IPS-15b (cell line): ENCODE measurements at regions not wholly inside any gene's neighbourhood (a gene's known extent, or its start where the extent isn't known, plus 50 kb on each side); places are given as distances from the start of the nearest gene placed in this dataset.

Source experiments
- H3K27me3 ChIP-seq: one replicate; pipeline ENCODE4 v1.6.1; 2013; ENCODE audit warnings: low read length; ENCODE audit not compliant: control insufficient read depth, insufficient read depth
- H3K36me3 ChIP-seq: one replicate; pipeline ENCODE4 v1.6.1; 2013; ENCODE audit warnings: low read length; ENCODE audit not compliant: control insufficient read depth, insufficient read depth
- H3K4me1 ChIP-seq: one replicate; pipeline ENCODE4 v1.6.1; 2013; ENCODE audit warnings: mild to moderate bottlenecking, low read length; ENCODE audit not compliant: control insufficient read depth, insufficient read depth
- H3K4me3 ChIP-seq: one replicate; pipeline ENCODE4 v1.5.1; 2013; ENCODE audit warnings: low read depth, low read length
- H3K9ac ChIP-seq: one replicate; pipeline ENCODE4 v1.6.1; 2013; ENCODE audit warnings: low read depth, mild to moderate bottlenecking, low read length
- H3K9me3 ChIP-seq: one replicate; pipeline ENCODE4 v1.6.1; 2013; ENCODE audit warnings: mild to moderate bottlenecking, low read length; ENCODE audit not compliant: control insufficient read depth, insufficient read depth

DNA sequence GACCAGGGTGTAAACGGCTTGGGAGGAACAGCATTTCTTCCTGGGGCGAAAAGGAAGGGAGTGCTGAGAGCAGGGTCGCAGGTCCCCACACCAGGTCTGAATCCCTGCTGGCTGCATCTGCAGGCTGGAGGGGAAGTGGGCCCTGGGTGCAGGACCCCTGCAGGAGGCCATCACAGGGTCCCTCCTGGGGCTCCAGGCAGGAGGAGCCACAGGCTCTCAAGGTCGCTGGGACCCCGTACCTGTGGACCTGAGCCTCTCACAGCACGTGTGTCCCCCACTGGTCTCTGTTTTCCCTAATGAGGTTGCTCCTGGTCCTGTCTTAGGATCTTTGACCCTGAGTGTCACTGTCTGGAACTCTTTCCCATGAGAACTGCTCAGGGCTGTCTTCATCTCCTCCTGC lies 147.8 kb upstream of the ZNF236 start:
- Histone ChIP-seq H3K4me3 (no peak overlapping the region), H3K9me3 (no peaks in the 10 kb centered on the region), H3K27me3 (no peaks in the 10 kb centered on the region), H3K9ac (no peak overlapping the region), H3K4me1 (peaks cover 3% of the 10 kb centered on the region), H3K36me3 (no peaks in the 10 kb centered on the region)

DNA sequence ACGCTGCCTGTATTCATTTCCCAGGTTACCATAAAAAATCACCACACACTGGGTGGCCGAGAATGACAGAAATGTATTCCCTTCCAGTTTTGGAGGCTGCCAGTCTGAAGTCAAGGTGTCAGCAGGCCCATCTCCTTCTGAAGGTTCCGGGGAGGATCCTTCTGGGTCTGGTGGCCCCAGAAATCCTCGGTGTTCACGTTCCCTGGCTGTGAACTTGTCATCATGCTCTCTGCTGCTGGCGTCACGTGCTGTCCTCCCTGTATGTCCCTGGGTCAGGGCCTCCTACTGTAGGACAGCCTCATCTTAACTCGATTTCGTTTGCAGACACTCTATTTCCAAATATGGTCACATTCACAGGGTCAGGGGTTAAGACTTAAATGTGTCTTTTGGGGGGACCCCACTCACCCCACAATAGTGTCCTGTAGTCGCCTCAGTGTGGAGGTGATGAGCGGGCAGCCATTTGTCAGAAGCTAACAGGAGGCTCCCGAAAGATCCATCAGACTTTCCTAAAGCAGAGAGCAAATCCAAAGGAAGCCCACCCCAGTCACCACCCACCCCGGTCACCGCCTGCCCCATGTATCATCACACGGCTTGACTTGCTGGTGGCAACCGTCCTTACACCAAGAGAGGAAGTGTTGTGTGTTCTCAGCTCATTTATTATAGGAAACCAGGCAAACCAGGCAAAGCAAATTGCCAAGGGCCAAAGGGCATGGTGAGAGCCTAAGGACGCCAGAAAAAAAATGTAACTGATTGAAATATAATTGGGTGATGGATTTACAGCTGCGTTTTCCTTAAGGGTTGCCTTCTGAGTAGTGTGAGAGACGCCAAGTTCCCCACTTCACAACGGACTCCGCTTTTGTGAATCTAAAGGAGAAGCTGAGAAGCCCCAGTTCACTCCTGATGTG lies 148.8 kb upstream of the ZNF236 start:
- no peaks in the 10 kb centered on the region for H3K36me3 ChIP-seq
- no peaks in the 10 kb centered on the region for H3K9me3 ChIP-seq
- no peak overlapping the region for H3K9ac ChIP-seq
- H3K4me1 ChIP-seq, result peaks cover 2% of the 10 kb centered on the region
- H3K4me3 ChIP-seq, result no peak overlapping the region
- no peaks in the 10 kb centered on the region for H3K27me3 ChIP-seq

DNA sequence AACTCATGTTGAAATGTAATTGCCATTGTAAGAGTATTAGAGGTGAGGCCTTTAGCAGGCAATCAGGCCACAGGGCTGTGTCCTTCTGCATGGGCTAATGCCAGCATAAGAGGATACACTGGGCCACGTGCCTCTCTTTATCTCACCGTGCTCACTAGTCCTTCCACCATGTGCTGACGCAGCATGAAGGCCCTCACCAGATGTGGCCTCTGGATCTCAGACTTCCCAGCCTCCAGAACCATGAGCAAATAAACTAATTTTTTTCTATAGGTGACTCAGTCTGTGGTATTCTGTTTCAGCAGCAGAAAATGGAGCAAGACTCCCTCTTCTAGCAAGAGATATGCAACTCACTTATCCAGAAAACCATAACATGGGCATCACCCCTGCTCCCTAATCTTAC lies 149.7 kb upstream of the ZNF236 start:
- Histone ChIP-seq H3K36me3 (no peaks in the 10 kb centered on the region), H3K27me3 (no peaks in the 10 kb centered on the region), H3K9me3 (no peaks in the 10 kb centered on the region), H3K4me1 (peaks cover 2% of the 10 kb centered on the region), H3K4me3 (no peak overlapping the region), H3K9ac (no peak overlapping the region)

DNA sequence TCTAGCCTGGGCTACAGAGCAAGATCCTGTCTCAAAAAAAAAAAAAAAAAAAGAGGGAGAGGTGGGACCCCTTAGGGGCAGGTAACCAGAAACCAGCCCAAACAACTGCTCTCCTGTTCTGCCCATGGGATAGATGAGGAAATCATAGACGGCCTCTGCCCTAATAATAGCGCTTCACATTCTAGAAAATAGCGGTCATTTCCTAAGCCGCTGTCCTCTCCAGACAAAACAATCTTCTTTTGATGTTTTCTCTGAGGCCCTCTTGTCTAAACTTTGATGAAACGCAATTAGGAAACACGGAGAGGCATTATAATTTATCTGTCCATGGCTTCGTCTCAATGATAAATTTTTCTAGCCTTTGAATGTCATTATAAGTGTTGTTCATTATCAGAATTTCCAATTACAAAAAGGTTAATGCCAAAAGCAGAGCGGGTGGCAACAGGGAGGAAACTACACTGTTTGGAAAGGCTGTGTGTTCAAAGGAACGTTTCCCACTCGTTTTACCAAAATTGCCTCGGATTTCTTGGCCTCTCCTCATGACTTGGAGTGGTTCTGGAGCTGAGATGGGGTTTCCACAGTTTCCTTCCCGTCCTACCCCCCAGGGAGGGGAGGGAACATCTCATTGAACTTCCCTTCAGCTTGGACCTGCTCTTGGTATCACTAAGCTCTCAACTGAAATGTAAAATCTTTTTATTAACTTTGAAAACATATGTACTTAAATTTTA lies 151.6 kb upstream of the ZNF236 start:
- no peaks in the 10 kb centered on the region for H3K27me3 ChIP-seq
- H3K36me3 ChIP-seq, result no peaks in the 10 kb centered on the region
- H3K9me3 ChIP-seq, result no peaks in the 10 kb centered on the region
- no peak overlapping the region for H3K9ac ChIP-seq
- H3K4me1 ChIP-seq, result peaks cover 2% of the 10 kb centered on the region
- no peak overlapping the region for H3K4me3 ChIP-seq

DNA sequence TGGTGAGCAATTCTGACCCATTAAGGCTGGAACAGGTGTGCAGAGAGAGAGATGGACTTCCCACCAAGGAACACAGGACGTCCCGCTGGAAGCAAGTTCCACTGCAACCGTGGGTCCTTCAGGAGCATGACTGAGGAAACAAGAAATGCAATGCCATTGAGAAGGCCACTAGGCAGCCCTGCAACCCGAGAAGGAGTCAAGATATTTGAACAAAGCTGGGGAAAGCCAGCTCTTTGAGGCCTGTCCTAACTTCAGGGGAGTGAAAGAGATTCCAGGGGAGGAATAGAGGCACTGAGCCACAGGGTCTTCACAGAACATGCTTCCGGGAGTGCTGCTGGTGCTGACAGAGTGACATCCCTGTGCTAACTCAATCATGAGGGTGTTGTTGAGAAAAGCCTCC lies 153.8 kb upstream of the ZNF236 start:
- Histone ChIP-seq H3K4me3 (no peak overlapping the region), H3K9ac (no peak overlapping the region), H3K9me3 (no peaks in the 10 kb centered on the region), H3K36me3 (no peaks in the 10 kb centered on the region), H3K27me3 (no peaks in the 10 kb centered on the region), H3K4me1 (peaks cover 2% of the 10 kb centered on the region)

DNA sequence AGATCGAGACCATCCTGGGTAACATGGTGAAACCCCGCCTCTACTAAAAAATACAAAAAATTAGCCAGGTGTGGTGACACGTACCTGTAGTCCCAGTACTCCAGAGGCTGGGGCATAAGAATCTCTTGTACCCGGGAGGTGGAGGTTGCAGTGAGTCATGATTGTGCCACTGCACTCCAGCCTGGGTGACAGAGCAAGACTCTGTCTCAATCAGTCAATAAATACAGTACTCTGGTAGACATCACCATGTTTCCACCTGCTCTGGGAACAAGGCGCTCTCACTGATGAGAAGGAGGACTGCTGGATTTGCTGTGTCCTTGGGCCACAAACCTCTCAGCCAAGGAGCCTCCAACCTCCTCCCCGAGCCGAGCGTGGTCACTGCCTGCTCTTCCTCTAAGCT lies 154.2 kb upstream of the ZNF236 start:
- Histone ChIP-seq H3K27me3 (no peaks in the 10 kb centered on the region), H3K4me1 (peaks cover 2% of the 10 kb centered on the region), H3K36me3 (no peaks in the 10 kb centered on the region), H3K9ac (no peak overlapping the region), H3K9me3 (no peaks in the 10 kb centered on the region), H3K4me3 (no peak overlapping the region)

DNA sequence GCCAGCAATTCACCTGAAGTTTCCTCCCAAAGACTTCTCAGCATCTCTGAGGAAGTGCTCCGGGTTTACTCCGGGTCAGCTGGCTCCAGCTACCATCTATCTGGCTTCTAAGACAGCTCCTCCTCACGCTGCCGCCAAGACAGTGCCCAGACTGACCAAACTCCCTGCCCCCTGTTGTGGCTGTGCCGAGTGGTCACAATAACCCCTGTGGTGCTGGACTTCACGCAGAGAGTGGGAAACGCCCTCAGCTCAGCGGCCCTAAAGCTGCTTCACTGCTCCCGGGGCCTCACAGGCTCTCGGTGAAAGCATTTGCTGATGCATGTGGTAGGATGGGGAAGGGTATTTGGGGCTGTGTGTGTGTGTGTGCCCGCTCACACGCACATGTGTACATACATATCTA lies 154.8 kb upstream of the ZNF236 start:
- H3K36me3 ChIP-seq, result no peaks in the 10 kb centered on the region

DNA sequence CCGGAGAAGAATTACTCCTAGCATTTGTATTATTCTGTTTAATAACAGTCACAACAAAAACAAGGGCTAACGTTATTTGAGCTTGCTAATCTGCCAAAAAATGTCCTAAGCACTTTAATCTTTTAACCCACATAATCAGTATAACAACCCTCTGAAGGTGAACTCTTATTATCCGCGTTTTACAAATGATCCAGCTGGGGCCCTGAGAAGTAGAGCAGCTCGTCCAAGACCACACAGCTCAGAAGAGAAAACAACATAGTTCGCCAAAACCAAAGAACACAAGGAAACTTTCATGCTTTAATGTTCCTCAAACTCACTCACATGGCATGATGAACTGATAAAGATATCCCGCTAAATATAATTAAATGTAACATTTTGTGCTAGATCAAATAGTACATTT lies 159.7 kb upstream of the ZNF236 start:
- Histone ChIP-seq H3K36me3 (no peaks in the 10 kb centered on the region), H3K27me3 (no peaks in the 10 kb centered on the region), H3K9ac (no peak overlapping the region), H3K4me3 (no peak overlapping the region), H3K4me1 (no peaks in the 10 kb centered on the region), H3K9me3 (no peaks in the 10 kb centered on the region)

More for the DNA sequence above, 154.8 kb upstream of the ZNF236 start:
- Histone ChIP-seq H3K27me3 (no peaks in the 10 kb centered on the region), H3K9ac (no peak overlapping the region), H3K4me1 (peaks cover 2% of the 10 kb centered on the region), H3K4me3 (no peak overlapping the region), H3K9me3 (no peaks in the 10 kb centered on the region)

DNA sequence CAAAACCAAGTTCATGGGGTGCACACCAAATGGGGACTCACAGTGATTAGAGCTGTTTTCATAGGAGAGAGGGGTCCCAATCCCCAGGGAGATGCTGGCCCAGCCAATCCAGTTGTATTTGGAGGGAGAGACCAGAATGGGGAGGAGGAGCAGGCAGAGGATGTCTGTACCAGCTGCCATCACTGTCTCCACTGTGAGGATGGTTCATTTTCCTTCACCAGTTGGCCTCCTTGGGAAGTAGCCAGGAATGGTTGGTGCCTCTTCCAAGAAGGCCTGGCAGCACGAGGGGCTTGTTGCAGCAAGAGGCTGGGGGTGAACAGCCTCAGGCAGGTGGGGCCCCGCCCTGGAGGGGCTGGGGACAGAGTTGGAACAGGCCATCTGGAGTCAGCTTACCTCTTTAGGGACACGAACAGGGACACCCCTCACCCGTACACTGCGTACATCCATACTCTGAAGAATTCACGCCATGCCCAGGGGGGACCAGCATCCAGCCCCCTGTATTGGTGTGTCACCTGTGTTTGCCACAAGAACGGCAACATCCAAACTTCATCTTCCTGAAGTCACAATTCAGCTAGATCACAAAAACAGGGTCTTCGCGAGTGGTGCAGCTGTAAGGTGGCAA lies 161.7 kb upstream of the ZNF236 start:
- Histone ChIP-seq H3K4me1 (no peaks in the 10 kb centered on the region), H3K9me3 (no peaks in the 10 kb centered on the region), H3K36me3 (no peaks in the 10 kb centered on the region), H3K27me3 (no peaks in the 10 kb centered on the region), H3K9ac (no peak overlapping the region), H3K4me3 (no peak overlapping the region)

DNA sequence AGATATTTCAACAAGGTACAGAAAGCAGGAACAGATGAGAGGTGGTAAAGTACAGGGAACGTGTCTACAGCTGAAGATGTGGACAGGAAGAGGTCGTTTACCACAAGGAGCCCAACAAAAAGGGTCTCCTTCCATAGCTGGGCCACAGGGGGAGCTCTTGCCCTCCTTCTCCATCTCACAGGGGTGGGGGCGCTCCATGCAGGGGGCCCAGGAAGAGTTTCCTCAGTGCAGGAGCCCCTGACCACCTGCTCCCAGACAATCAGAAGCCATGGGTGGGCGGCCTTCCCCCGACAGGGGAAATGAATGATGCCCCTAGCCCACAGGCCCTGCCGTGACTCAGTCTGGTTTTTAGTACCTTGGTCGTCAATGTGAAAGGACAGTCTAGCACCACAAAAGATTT lies 163.6 kb upstream of the ZNF516 start:
- Histone ChIP-seq H3K4me3 (no peak overlapping the region), H3K27me3 (no peaks in the 10 kb centered on the region), H3K4me1 (no peaks in the 10 kb centered on the region), H3K9ac (no peak overlapping the region), H3K36me3 (no peaks in the 10 kb centered on the region), H3K9me3 (no peaks in the 10 kb centered on the region)

DNA sequence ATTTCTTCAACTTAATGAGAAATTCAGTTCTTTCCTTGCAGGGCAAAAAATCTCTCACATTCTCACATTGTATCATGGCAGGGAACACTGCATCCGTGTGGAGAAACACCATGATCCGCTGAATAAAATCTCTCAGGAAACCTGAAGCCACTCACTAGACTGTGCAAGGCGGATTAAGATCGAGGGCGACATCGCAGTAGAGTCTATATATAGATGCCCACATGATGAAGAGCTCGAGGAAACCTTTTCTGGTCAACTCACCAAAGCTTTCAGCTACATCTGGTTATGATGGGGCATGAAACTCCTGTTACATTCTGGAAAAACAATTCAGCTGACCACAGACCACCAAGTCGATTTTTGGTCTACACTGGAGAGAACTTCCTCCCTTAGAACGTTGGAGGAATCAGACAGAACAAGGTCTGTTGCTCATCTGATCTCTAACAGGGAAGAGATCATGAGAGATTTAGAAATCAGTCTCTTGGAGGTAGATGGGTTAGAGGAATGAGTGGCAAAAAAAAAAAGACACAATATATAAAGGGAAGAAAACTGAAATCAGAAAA lies 162.9 kb upstream of the ZNF516 start:
- no peaks in the 10 kb centered on the region for H3K4me1 ChIP-seq
- no peaks in the 10 kb centered on the region for H3K27me3 ChIP-seq
- H3K9ac ChIP-seq, result no peak overlapping the region
- no peaks in the 10 kb centered on the region for H3K9me3 ChIP-seq
- H3K4me3 ChIP-seq, result no peak overlapping the region
- H3K36me3 ChIP-seq, result no peaks in the 10 kb centered on the region
